Chondrocyte (in vitro differentiated cells): ENCODE measurements at regions not wholly inside any gene's neighbourhood (a gene's known extent, or its start where the extent isn't known, plus 50 kb on each side); places are given as distances from the start of the nearest gene placed in this dataset.

Experiments
- DNase-seq: peaks from one replicate; pipeline ENCODE4 v3.0.0; 2021; ENCODE audit warnings: mixed read lengths, low spot score
- H3K27ac Mint-ChIP-seq: one replicate; pipeline ENCODE4 v1.8.0; 2021; ENCODE audit warnings: mild to moderate bottlenecking, moderate library complexity, mixed read lengths; ENCODE audit not compliant: unreplicated experiment
- H3K27me3 Mint-ChIP-seq: 2 replicates; pipeline ENCODE4 v1.8.0; 2021; ENCODE audit warnings: low read depth, mixed read lengths
- H3K36me3 Mint-ChIP-seq: 2 replicates; pipeline ENCODE4 v1.8.0; 2021; ENCODE audit warnings: low read depth, mixed read lengths
- H3K4me1 Mint-ChIP-seq: 2 replicates; pipeline ENCODE4 v1.8.0; 2021; ENCODE audit warnings: low read depth, mild to moderate bottlenecking, mixed read lengths
- H3K4me3 Mint-ChIP-seq: one replicate; pipeline ENCODE4 v1.8.0; 2021; ENCODE audit warnings: mild to moderate bottlenecking, moderate library complexity, mixed read lengths; ENCODE audit not compliant: unreplicated experiment
- H3K9me3 Mint-ChIP-seq: 2 replicates; pipeline ENCODE4 v1.8.0; 2021; ENCODE audit warnings: low read depth, mixed read lengths
- CTCF ChIP-seq: fragments of 200-600 bp; sonication (generic); IDR thresholded peaks from 2 replicates; pipeline ENCODE4 v1.5.0; 2021; ENCODE audit warnings: antibody characterized with exemption, mild to moderate bottlenecking, moderate library complexity

DNA sequence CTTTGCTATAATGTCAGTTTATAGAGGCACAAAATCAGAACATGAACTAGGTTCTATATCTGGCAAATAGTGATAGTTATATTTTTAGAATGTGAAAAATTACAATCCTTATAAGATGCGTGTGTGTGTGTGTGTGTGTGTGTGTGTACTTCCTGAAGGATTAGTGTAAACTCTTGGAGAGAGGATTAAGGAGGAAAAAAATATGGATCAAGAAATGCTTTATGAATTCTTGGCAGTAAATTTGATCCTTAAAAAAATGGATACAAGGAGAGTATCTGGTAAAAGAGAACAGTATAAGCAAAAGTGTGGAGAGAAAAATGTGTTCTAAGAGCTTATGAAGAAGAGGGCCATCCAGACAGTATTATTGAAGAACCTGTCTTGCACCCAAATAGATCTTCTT lies 484.3 kb downstream of the ADRA2A start:
- H3K9me3 Mint-ChIP-seq: no peaks in the 10 kb centered on the region
- no peak for DNase-seq
- no peaks in the 10 kb centered on the region for H3K36me3 Mint-ChIP-seq
- H3K4me1 Mint-ChIP-seq: no peaks in the 10 kb centered on the region
- no peak overlapping the region for H3K27ac Mint-ChIP-seq
- no peak overlapping the region for H3K4me3 Mint-ChIP-seq
- no peaks in the 10 kb centered on the region for H3K27me3 Mint-ChIP-seq
- TF ChIP-seq CTCF: no peak

- Mint-ChIP-seq H3K36me3 (no peaks in the 10 kb centered on the region), H3K4me1 (no peaks in the 10 kb centered on the region), H3K9me3 (peaks cover 3% of the 10 kb centered on the region), H3K27ac (no peak overlapping the region), H3K27me3 (no peaks in the 10 kb centered on the region), H3K4me3 (no peak overlapping the region)
- TF ChIP-seq CTCF: no peak
- no peak for DNase-seq
Measured at GRCh38 chr10:111565542-111565941, 488.7 kb downstream of the ADRA2A start.

DNA sequence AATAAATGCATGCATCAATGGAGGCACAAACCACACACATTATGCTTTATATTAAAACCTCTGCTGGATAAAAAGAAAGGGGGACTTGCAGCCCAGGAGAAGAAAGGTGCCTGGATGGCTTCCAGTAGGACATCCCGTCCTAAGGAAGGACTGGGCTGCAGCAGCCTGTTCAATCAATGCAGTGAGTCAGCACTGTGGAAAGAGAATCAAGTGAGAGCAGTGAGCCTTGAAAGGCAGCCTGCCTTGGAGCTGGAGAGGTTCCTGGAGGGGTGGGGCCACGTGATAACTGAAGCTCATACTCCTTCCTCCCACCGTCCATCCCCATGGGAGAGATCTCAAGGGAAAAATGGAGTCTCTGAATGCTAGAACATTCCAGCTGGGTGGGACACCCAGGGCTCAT lies 501.2 kb downstream of the ADRA2A start:
- Mint-ChIP-seq H3K27me3 (no peaks in the 10 kb centered on the region), H3K36me3 (no peaks in the 10 kb centered on the region), H3K27ac (no peak overlapping the region), H3K4me3 (no peak overlapping the region), H3K9me3 (peaks cover 22% of the 10 kb centered on the region), H3K4me1 (no peaks in the 10 kb centered on the region)
- no peak for TF ChIP-seq CTCF
- DNase-seq: no peak

GRCh38 chr10:111579473-111579872 lies 502.6 kb downstream of the ADRA2A start:
- Mint-ChIP-seq H3K27ac (no peak overlapping the region), H3K4me3 (no peak overlapping the region), H3K27me3 (no peaks in the 10 kb centered on the region), H3K36me3 (no peaks in the 10 kb centered on the region), H3K4me1 (no peaks in the 10 kb centered on the region), H3K9me3 (peaks cover 15% of the 10 kb centered on the region)
- TF ChIP-seq CTCF: no peak
- no peak for DNase-seq

DNA sequence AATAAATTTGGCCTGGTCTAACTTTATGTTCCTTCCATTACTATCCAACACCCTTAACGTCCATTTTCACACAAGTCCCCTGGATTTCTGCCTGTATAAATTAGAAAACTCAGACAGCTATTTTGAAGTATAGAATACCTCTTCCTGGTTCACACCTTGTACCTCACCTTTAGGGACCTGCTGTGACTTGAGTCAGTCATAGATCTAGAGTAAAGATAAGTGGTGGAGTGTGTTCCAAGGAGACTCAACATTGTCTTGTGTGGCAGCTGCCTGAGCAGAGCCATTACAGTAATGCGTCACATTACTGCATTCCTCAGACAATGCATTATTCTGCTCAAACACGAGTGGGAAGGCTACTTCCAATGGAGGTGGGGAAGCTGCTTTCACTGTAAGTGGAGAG lies 513.9 kb downstream of the ADRA2A start:
- Mint-ChIP-seq H3K9me3 (no peaks in the 10 kb centered on the region), H3K27ac (no peak overlapping the region), H3K4me1 (no peaks in the 10 kb centered on the region), H3K27me3 (peaks cover 2% of the 10 kb centered on the region), H3K4me3 (no peak overlapping the region), H3K36me3 (no peaks in the 10 kb centered on the region)
- no peak for DNase-seq
- TF ChIP-seq CTCF: no peak
